IPS-18c (cell line): ENCODE measurements at regions not wholly inside any gene's neighbourhood (a gene's known extent, or its start where the extent isn't known, plus 50 kb on each side); places are given as distances from the start of the nearest gene placed in this dataset.

Source experiments
- H3K4me3 ChIP-seq: 2 replicates; pipeline ENCODE4 v1.7.0; 2013; ENCODE audit warnings: low read depth, mild to moderate bottlenecking, low read length, moderate library complexity; ENCODE audit not compliant: insufficient read depth
- H3K9me3 ChIP-seq: one replicate; pipeline ENCODE4 v1.6.1; 2013; ENCODE audit warnings: mild to moderate bottlenecking, low read length, moderate library complexity; ENCODE audit not compliant: control insufficient read depth, insufficient read depth

- Histone ChIP-seq H3K9me3 (no peaks in the 10 kb centered on the region), H3K4me3 (no peak overlapping the region)
Observed at GRCh38 chr3:166110102-166110501, 272.9 kb upstream of the BCHE start.

DNA sequence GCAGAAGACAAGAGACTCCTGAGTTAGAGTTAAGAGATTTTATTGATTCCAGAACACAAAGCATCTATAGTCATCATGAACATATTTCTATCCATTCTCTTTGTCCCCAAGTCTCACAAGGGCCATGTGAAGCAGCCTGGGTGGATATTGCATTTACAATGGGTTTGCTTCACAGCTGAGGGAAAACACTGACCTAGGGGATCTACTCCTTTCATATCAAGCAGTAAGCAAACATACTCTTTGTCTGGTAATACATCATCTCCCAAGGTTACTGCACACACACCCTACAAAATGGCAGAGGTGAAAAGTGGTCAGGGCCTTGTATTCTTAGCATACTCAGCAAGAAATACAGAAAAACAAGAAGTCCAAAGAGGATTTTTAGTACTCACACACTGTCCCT lies 267.7 kb upstream of the BCHE start:
- Histone ChIP-seq H3K4me3 (no peak overlapping the region), H3K9me3 (no peaks in the 10 kb centered on the region)

DNA sequence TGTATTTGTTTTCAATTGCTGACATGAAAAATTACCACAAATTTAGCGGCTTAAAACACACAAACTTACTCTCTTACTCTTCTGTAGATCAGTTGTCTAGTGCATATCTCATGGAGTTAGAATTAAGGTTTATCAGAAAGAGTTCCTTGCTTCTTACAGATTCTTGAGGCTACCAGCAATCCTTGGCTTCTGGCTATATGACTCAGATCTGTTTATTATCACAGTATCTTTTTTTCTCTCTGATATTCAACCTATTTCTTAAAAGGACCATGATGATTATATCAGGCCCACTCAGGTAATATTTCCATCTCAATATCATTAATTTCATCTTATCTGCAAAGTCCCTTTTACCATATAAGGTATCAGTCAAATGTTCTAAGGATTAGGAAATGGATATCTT lies 263.5 kb upstream of the BCHE start:
- H3K4me3 ChIP-seq, result no peak overlapping the region
- H3K9me3 ChIP-seq, result no peaks in the 10 kb centered on the region

- Histone ChIP-seq H3K9me3 (no peaks in the 10 kb centered on the region), H3K4me3 (no peak overlapping the region)
Observed at GRCh38 chr3:166089575-166089974, 252.4 kb upstream of the BCHE start.

GRCh38 chr3:166085164-166085856 lies 248.1 kb upstream of the BCHE start:
- H3K4me3 ChIP-seq, result no peak overlapping the region
- H3K9me3 ChIP-seq, result no peaks in the 10 kb centered on the region

DNA sequence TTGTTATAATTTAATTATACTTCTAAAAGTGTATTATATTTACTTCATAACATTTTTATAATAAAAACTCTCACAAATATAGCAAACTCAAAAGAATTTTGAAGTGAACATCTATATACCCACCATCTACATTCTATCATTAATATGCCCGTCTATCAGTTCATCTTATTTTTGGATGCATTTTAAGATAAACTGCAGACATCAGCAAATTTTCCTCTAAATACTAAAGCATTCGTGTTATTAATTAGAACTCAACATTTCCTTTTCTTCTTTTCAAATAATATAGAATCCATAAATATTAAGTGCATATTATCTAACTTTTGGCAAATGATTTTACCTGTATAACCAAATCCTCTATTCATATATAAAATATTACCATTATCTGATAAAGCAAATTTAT lies 242.9 kb upstream of the BCHE start:
- Histone ChIP-seq H3K9me3 (no peaks in the 10 kb centered on the region), H3K4me3 (no peak overlapping the region)

GRCh38 chr3:166071831-166072230 lies 234.6 kb upstream of the BCHE start:
- Histone ChIP-seq H3K9me3 (no peaks in the 10 kb centered on the region), H3K4me3 (no peak overlapping the region)

DNA sequence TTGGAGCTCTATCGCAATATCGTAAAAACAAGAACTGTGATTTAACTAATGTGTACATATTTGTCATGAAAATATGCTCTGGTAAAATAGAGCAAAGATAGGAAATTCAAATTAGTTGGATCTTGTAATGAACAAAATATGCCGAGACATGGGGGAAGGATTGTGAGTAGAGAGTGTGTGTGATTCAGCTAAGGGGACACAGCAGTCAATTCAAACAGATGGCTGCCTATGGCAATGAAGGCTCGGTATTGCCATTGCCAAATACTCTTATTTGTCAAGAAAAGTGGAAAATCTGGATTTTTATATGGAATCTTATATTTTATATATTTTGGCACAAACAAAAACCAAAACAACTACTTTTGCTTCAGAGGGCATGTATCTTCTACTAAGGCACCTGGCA lies 227.3 kb upstream of the BCHE start:
- Histone ChIP-seq H3K4me3 (no peak overlapping the region), H3K9me3 (no peaks in the 10 kb centered on the region)

DNA sequence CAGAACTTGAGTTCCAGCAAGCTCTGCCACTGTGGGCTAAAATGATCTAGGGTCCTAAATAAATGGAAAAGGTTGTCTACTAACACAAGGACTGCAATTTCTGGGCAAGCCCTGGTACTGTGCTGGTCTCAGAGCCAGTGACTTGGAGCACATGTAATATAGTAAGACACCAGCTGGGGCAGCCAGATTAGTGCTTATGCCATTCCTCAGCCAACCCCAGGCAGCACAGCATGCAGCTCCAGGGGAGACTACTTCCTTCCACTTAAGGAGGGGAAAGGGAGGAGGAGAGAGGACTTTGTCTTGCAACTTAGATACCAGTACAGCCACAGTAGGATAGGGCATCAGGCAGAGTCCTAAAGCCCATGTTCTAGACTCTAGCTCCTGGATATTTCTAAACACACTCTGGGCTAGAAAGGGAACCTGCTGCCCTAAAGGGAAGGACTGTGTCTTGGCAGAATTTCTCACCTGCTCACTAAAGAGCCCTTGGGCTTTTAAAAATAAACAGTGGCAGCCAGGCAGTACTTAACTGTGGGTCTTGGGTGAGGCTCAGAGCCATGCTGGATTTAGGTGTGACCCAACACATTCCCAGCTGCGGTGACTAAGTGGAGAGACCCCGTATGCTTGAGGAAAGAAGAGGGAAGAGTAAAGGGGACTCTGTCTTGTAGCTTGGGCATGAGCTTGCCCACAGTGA lies 223.7 kb upstream of the BCHE start:
- Histone ChIP-seq H3K9me3 (no peaks in the 10 kb centered on the region), H3K4me3 (no peak overlapping the region)

DNA sequence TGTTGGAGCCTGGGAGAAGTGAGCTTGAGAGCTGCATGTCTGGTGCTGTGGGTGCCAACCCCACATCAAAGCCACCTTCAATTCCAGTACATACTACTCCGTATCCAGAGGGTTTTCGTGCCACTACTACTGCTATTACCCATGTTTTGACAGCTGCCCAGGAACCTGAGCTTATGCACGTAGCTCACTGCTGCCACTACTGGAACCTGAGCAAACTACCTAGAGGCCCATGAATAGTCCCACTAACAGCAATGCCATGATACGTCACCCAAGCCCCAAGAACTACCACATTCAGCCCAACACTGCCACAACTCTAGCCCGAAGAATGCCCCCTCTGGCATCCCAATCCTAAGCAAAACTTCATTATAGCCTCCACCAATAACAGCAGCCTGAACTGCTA lies 215.2 kb upstream of the BCHE start:
- Histone ChIP-seq H3K4me3 (no peak overlapping the region; the same call in 1 of the 2 replicates), H3K9me3 (no peaks in the 10 kb centered on the region)

- Histone ChIP-seq H3K9me3 (no peaks in the 10 kb centered on the region), H3K4me3 (no peak overlapping the region)
Observed at GRCh38 chr3:166029507-166029906, 192.3 kb upstream of the BCHE start.

GRCh38 chr3:166013073-166013679 lies 176.0 kb upstream of the BCHE start:
- H3K9me3 ChIP-seq, result no peaks in the 10 kb centered on the region

GRCh38 chr3:166011771-166012170 lies 174.5 kb upstream of the BCHE start:
- H3K9me3 ChIP-seq, result no peaks in the 10 kb centered on the region

More at GRCh38 chr3:166013073-166013679, 176.0 kb upstream of the BCHE start:
- no peak overlapping the region for H3K4me3 ChIP-seq

DNA sequence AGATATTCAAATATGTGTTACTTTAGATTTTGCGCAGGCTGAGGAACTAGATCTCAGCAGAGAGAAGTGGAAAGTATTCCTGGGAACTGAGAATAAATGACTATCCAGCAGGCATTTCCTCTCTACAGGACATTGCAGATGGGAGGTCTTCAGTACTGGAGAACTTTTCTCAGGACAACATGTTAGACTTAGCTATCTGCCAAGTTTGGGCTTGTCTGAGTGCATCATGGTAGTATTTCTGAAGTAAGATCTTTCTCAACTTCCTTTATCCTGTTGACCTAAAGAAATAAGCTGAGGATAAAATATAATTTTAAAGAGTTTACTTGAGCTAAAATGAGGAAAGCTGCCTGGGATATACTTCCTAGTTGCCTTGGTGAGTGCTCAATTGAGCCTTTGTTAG lies 167.9 kb upstream of the BCHE start:
- Histone ChIP-seq H3K9me3 (no peaks in the 10 kb centered on the region), H3K4me3 (no peak overlapping the region)

More at GRCh38 chr3:166011771-166012170, 174.5 kb upstream of the BCHE start:
- no peak overlapping the region for H3K4me3 ChIP-seq

DNA sequence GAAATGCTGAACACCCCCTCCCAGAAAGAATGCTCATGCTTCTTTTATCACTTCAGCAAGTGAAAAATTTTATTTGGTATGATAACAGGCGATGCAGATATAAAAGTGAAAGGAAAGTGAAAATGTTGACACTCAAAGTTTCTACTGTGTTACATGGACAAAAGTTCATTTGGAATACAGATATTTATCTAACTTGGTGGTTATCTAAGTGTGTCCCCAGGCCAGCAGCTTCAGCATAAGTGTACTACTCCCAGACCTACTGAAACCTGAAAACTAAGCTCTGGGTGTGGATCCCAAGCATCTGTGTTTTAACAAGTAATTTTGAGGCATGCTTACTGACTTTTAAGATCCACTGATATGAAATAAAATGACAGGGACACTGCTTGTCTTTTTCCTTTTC lies 157.1 kb upstream of the BCHE start:
- no peaks in the 10 kb centered on the region for H3K9me3 ChIP-seq
- no peak overlapping the region for H3K4me3 ChIP-seq

DNA sequence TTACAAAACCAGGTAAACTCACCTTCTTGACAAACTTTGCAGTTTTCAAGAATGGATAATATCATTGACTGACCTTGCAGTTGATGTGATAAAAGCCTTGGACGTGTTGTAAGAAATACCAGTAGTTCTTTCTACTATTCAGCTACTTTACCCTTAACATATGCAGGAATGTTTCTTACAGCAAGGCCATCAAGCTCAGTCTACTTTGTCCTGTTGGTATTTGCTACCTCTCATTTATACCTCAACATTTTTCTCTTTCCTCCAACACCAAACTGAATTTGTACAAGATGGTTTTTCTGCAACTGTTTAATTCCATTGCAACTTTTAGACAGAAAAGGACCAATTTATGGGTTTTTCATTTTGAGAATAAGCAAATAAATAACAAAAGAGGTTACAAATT lies 147.4 kb upstream of the BCHE start:
- Histone ChIP-seq H3K9me3 (no peaks in the 10 kb centered on the region), H3K4me3 (no peak overlapping the region)

- Histone ChIP-seq H3K9me3 (no peaks in the 10 kb centered on the region), H3K4me3 (no peak overlapping the region)
Observed at GRCh38 chr3:165983284-165983683, 146.1 kb upstream of the BCHE start.

GRCh38 chr3:165981318-165981717 lies 144.1 kb upstream of the BCHE start:
- H3K4me3 ChIP-seq, result no peak overlapping the region
- no peaks in the 10 kb centered on the region for H3K9me3 ChIP-seq
